Activated CD4-positive, alpha-beta memory T cell treated with anti-CD3 and anti-CD28 coated beads for 36 hours (primary cell): ENCODE measurements at regions not wholly inside any gene's neighbourhood (a gene's known extent, or its start where the extent isn't known, plus 50 kb on each side); places are given as distances from the start of the nearest gene placed in this dataset.

Experiments used
- CTCF ChIA-PET: fragments of 350-600 bp; sonication (Branson Sonifier 250); formaldehyde crosslinking; loops from one replicate; lab custom pipeline; 2021; ENCODE audit warnings: antibody characterized with exemption, inconsistent platforms; lab: Charles Lee
- POLR2A ChIA-PET: fragments of 350-600 bp; sonication (Branson Sonifier 250); formaldehyde crosslinking; loops from one replicate; lab custom pipeline; 2021; ENCODE audit warnings: antibody characterized with exemption; lab: Charles Lee
- DNase-seq: peaks from one replicate; pipeline ENCODE4 v3.0.0-alpha.2; 2020
- H3K27ac Mint-ChIP-seq: one replicate; pipeline ENCODE4 v1.8.0; 2021; ENCODE audit warnings: mixed read lengths
- H3K27me3 Mint-ChIP-seq: one replicate; pipeline ENCODE4 v1.8.0; 2021; ENCODE audit warnings: mixed read lengths
- H3K36me3 Mint-ChIP-seq: one replicate; pipeline ENCODE4 v1.8.0; 2021; ENCODE audit warnings: mixed read lengths
- H3K4me1 Mint-ChIP-seq: one replicate; pipeline ENCODE4 v1.8.0; 2021; ENCODE audit warnings: low read depth, mixed read lengths
- H3K4me3 Mint-ChIP-seq: one replicate; pipeline ENCODE4 v1.8.0; 2021; ENCODE audit warnings: mild to moderate bottlenecking, mixed read lengths
- H3K9me3 Mint-ChIP-seq: one replicate; pipeline ENCODE4 v1.8.0; 2021; ENCODE audit warnings: mixed read lengths
- intact Hi-C: fragments of 100-400 bp; cut with micrococcal nuclease; formaldehyde crosslinking; loops from one replicate; pipeline ENCODE4 v1.15.1; 2023

GRCh38 chr21:28742527-28742926 is 250.2 kb downstream of the LTN1 start:
- intact Hi-C loops: loop anchor here (10.0 kb wide), 1 partner anchor 688 kb away; no protein-coding TSS in a partner anchor
- H3K27me3 Mint-ChIP-seq: no peaks in the 10 kb centered on the region
- ChIA-PET CTCF (interaction anchor here (5.8 kb wide), 1 partner anchor 228 kb away, joined by 248 read pairs; no protein-coding TSS in a partner anchor), POLR2A (no interaction called here)
- H3K9me3 Mint-ChIP-seq: no peaks in the 10 kb centered on the region
- H3K4me3 Mint-ChIP-seq: no peak overlapping the region
- no peaks in the 10 kb centered on the region for H3K36me3 Mint-ChIP-seq
- no peak for DNase-seq
- H3K4me1 Mint-ChIP-seq: peaks cover 6% of the 10 kb centered on the region
- no peak overlapping the region for H3K27ac Mint-ChIP-seq

- Mint-ChIP-seq H3K4me1 (peaks cover 6% of the 10 kb centered on the region), H3K36me3 (no peaks in the 10 kb centered on the region), H3K4me3 (no peak overlapping the region), H3K9me3 (no peaks in the 10 kb centered on the region), H3K27me3 (no peaks in the 10 kb centered on the region), H3K27ac (no peak overlapping the region)
- ChIA-PET POLR2A (no interaction called here), CTCF (interaction anchor here (1.4 kb wide), 1 partner anchor 223 kb away, joined by 4 read pairs; no protein-coding TSS in a partner anchor)
- intact Hi-C loops: loop anchor here (10.0 kb wide), 1 partner anchor 685 kb away; no protein-coding TSS in a partner anchor
- DNase-seq: no peak
These were observed 252.6 kb downstream of the LTN1 start for GRCh38 chr21:28740125-28740524.

DNA sequence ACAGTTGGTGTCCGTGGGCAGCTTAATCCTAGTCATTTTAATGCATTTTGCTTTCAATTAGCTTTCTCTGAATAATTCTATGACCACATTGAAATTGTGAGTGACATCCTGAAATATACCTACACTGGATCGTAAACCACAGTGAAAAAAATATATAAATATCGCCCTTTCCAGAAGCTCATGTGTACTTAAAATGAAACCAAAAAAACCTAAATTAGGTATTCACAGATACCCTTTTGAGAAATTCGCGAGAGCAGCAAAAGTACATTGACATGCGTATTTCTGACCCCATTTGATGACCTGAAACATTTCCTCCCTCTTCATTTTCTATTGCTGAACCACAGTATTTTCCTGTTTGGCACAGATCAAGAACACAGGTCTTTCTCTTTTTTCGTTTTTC is 253.8 kb downstream of the LTN1 start:
- Mint-ChIP-seq H3K9me3 (no peaks in the 10 kb centered on the region), H3K36me3 (no peaks in the 10 kb centered on the region), H3K27ac (no peak overlapping the region), H3K4me3 (no peak overlapping the region), H3K27me3 (no peaks in the 10 kb centered on the region), H3K4me1 (peaks cover 6% of the 10 kb centered on the region)
- DNase-seq: no peak
- CTCF ChIA-PET: interaction anchor here (2.0 kb wide), 1 partner anchor 221 kb away, joined by 10 read pairs; no protein-coding TSS in a partner anchor
- POLR2A ChIA-PET: no interaction called here
- intact Hi-C loops: no loop called here

DNA sequence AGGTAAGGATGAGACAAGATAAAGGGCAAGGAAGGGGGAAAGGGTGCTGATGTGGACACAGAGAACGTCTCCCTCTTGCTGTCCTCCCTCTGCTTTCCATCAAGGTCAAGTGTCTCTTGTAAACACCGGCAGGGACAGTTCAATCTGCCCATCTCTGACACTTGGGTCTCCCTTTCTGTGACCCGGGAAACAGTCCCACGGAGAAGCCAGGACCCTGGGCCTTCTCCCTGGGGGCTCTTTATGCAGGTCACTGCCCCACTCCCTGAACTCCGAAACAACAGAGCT is 254.3 kb downstream of the LTN1 start:
- no peak for DNase-seq
- no peak overlapping the region for H3K27ac Mint-ChIP-seq
- CTCF ChIA-PET: interaction anchor here (2.0 kb wide), 1 partner anchor 221 kb away, joined by 10 read pairs; no protein-coding TSS in a partner anchor
- H3K9me3 Mint-ChIP-seq: no peaks in the 10 kb centered on the region
- H3K4me1 Mint-ChIP-seq: peaks cover 6% of the 10 kb centered on the region
- no peaks in the 10 kb centered on the region for H3K36me3 Mint-ChIP-seq
- POLR2A ChIA-PET: no interaction called here
- H3K27me3 Mint-ChIP-seq: no peaks in the 10 kb centered on the region
- intact Hi-C loops: no loop called here
- no peak overlapping the region for H3K4me3 Mint-ChIP-seq

- H3K27ac Mint-ChIP-seq: no peak overlapping the region
- POLR2A ChIA-PET: no interaction called here
- H3K4me1 Mint-ChIP-seq: peaks cover 6% of the 10 kb centered on the region
- no peaks in the 10 kb centered on the region for H3K36me3 Mint-ChIP-seq
- intact Hi-C loops: no loop called here
- H3K27me3 Mint-ChIP-seq: no peaks in the 10 kb centered on the region
- no peak for DNase-seq
- H3K4me3 Mint-ChIP-seq: no peak overlapping the region
- CTCF ChIA-PET: interaction anchor here (2.0 to 4.3 kb wide), 2 partner anchors 8 to 220 kb away, joined by 10 to 54 read pairs; no protein-coding TSS in a partner anchor
- no peaks in the 10 kb centered on the region for H3K9me3 Mint-ChIP-seq
These were observed 254.8 kb downstream of the LTN1 start for GRCh38 chr21:28737674-28738419.

- Mint-ChIP-seq H3K27me3 (no peaks in the 10 kb centered on the region), H3K27ac (no peak overlapping the region), H3K4me3 (no peak overlapping the region), H3K4me1 (peaks cover 6% of the 10 kb centered on the region), H3K36me3 (no peaks in the 10 kb centered on the region), H3K9me3 (no peaks in the 10 kb centered on the region)
- no peak for DNase-seq
- intact Hi-C loops: no loop called here
- ChIA-PET POLR2A (interaction anchor here (1.0 kb wide), 1 partner anchor 10 kb away, joined by 3 read pairs; no protein-coding TSS in a partner anchor), CTCF (interaction anchor here (2.8 to 4.3 kb wide), 2 partner anchors 11 to 218 kb away, joined by 11 to 54 read pairs; no protein-coding TSS in a partner anchor)
These were observed 258.0 kb downstream of the LTN1 start for GRCh38 chr21:28734522-28735175.

DNA sequence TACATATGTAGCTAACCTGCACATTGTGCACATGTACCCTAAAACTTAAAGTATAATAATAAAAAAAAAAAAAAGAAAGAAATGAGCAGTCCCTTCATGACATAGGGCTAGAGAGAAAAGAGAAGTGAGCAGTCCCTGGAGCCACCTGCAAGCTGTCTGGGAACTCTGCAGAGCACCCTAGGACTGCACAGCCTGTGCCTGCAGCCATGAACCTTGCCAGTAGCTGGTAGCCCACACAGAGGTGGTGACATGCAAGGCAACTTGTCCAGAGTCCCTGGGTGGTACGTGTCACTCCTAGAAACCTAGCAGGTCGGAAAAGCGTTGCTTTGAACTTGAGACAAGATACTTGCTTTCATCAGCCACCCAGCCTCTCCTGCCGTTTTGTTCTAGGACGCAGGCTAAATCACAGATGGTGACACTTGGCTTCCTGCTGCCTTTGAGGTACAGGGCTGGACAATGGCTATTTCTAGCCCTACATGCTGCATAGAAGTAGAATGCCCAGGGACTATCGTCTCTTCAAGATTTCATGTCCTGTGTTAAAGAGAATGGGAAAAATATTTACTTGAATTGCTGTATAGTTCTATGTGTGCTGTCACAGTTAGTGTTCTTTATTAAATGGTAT is 260.9 kb downstream of the LTN1 start:
- Mint-ChIP-seq H3K9me3 (no peaks in the 10 kb centered on the region), H3K4me1 (no peaks in the 10 kb centered on the region), H3K36me3 (no peaks in the 10 kb centered on the region), H3K27ac (no peak overlapping the region), H3K4me3 (no peak overlapping the region), H3K27me3 (no peaks in the 10 kb centered on the region)
- intact Hi-C loops: no loop called here
- POLR2A ChIA-PET: no interaction called here
- no peak for DNase-seq
- CTCF ChIA-PET: interaction anchor here (2.8 kb wide), 1 partner anchor 13 kb away, joined by 12 read pairs; no protein-coding TSS in a partner anchor

GRCh38 chr21:28729887-28730286 is 262.8 kb downstream of the LTN1 start:
- no peaks in the 10 kb centered on the region for H3K36me3 Mint-ChIP-seq
- POLR2A ChIA-PET: no interaction called here
- no peak overlapping the region for H3K27ac Mint-ChIP-seq
- H3K9me3 Mint-ChIP-seq: no peaks in the 10 kb centered on the region
- no peak overlapping the region for H3K4me3 Mint-ChIP-seq
- H3K4me1 Mint-ChIP-seq: no peaks in the 10 kb centered on the region
- DNase-seq: no peak
- H3K27me3 Mint-ChIP-seq: no peaks in the 10 kb centered on the region
- intact Hi-C loops: no loop called here
- CTCF ChIA-PET: interaction anchor here (2.8 kb wide), 1 partner anchor 15 kb away, joined by 12 read pairs; no protein-coding TSS in a partner anchor

GRCh38 chr21:28727809-28728208 is 264.9 kb downstream of the LTN1 start:
- CTCF ChIA-PET: no interaction called here
- H3K9me3 Mint-ChIP-seq: no peaks in the 10 kb centered on the region
- POLR2A ChIA-PET: no interaction called here
- no peaks in the 10 kb centered on the region for H3K4me1 Mint-ChIP-seq
- H3K36me3 Mint-ChIP-seq: no peaks in the 10 kb centered on the region
- no peak overlapping the region for H3K27ac Mint-ChIP-seq
- no peaks in the 10 kb centered on the region for H3K27me3 Mint-ChIP-seq
- DNase-seq: no peak
- H3K4me3 Mint-ChIP-seq: no peak overlapping the region
- intact Hi-C loops: no loop called here

DNA sequence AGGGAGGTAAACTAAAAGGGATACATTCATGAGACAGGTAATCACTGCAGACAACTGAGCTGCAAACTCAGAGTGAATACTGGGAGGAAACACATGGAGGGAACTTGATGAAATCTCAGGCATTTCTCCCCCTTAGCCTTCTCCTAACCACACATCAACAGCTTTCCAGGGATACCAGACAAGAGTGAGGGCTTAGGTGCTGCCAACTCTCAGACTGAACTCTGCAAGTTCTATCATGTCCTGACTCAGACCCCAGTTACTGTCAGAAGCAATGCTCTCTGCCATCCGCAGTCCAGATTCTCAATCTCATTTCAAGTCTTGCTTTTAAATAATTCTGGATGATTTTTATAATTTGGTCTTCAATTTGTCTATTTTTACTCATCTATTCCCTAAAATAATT is 267.3 kb downstream of the LTN1 start:
- H3K4me1 Mint-ChIP-seq: no peaks in the 10 kb centered on the region
- intact Hi-C loops: no loop called here
- ChIA-PET POLR2A (no interaction called here), CTCF (no interaction called here)
- H3K4me3 Mint-ChIP-seq: no peak overlapping the region
- no peaks in the 10 kb centered on the region for H3K36me3 Mint-ChIP-seq
- no peaks in the 10 kb centered on the region for H3K9me3 Mint-ChIP-seq
- no peaks in the 10 kb centered on the region for H3K27me3 Mint-ChIP-seq
- DNase-seq: no peak
- H3K27ac Mint-ChIP-seq: no peak overlapping the region

GRCh38 chr21:28723646-28724045 is 269.0 kb downstream of the LTN1 start:
- no peaks in the 10 kb centered on the region for H3K36me3 Mint-ChIP-seq
- H3K9me3 Mint-ChIP-seq: no peaks in the 10 kb centered on the region
- no peaks in the 10 kb centered on the region for H3K27me3 Mint-ChIP-seq
- CTCF ChIA-PET: interaction anchor here (1.2 kb wide), 1 partner anchor 21 kb away, joined by 5 read pairs; no protein-coding TSS in a partner anchor
- POLR2A ChIA-PET: no interaction called here
- no peak overlapping the region for H3K27ac Mint-ChIP-seq
- no peak for DNase-seq
- no peaks in the 10 kb centered on the region for H3K4me1 Mint-ChIP-seq
- H3K4me3 Mint-ChIP-seq: no peak overlapping the region
- intact Hi-C loops: no loop called here

GRCh38 chr21:28719723-28720122 is 273.0 kb downstream of the LTN1 start:
- intact Hi-C loops: no loop called here
- Mint-ChIP-seq H3K27me3 (no peaks in the 10 kb centered on the region), H3K4me3 (no peak overlapping the region), H3K27ac (no peak overlapping the region), H3K4me1 (no peaks in the 10 kb centered on the region), H3K9me3 (no peaks in the 10 kb centered on the region), H3K36me3 (no peaks in the 10 kb centered on the region)
- ChIA-PET POLR2A (interaction anchor here (0.6 kb wide), 1 partner anchor 136 kb away, joined by 4 read pairs; no protein-coding TSS in a partner anchor), CTCF (interaction anchor here (3.4 kb wide), 1 partner anchor 25 kb away, joined by 19 read pairs; no protein-coding TSS in a partner anchor)
- DNase-seq: no peak
